ENCODE measurements at regions not wholly inside any gene's neighbourhood (a gene's known extent, or its start where the extent isn't known, plus 50 kb on each side); places are given as distances from the start of the nearest gene placed in this dataset.

DNA sequence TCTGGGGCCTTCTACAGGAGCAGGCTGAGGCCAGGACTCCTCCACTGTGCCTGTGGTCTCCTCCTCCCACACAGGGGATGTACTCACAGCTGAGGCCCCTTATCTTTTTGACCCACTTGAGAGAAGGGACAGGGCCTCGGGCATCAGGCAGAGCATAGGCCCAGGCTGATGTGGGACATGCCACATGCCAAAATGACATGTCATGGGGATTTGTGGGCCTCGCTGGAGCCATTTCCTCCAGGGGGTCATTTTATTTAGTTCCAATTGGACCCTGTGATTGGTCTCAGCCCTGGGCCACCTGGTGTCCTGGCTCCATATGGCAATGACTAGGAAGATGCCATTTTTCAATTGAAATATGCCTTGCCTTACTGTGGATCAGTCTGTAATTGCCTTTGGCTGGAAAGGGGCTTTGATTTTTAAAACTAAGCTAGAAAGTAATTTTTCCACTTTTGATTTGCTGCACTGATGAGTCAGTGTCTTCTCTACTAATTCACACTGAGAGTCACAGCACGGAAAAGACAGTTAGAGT is 171.1 kb upstream of the NAV2 start:
- intact Hi-C loops (cut with micrococcal nuclease), result no loop called here
- no peak for TF ChIP-seq CTCF (IDR thresholded peaks at IDR 0.05; ENCODE audit: borderline replicate concordance)

GRCh38 chr11:19539861-19540260 is 172.8 kb upstream of the NAV2 start:
- H3K36me3 ChIP-seq, result no peaks in the 10 kb centered on the region
- H3K27me3 ChIP-seq (ENCODE audit: low read depth), result no peaks in the 10 kb centered on the region
- no peak overlapping the region for H3K4me3 ChIP-seq
- no peaks in the 10 kb centered on the region for H3K4me1 ChIP-seq
- intact Hi-C loops (cut with micrococcal nuclease), result no loop called here
- no peak for TF ChIP-seq CTCF (IDR thresholded peaks at IDR 0.05; ENCODE audit: borderline replicate concordance)
- no peaks in the 10 kb centered on the region for H3K9me3 ChIP-seq (replicated peaks)
- no peak for DNase-seq
- no peak overlapping the region for H3K27ac ChIP-seq (replicated peaks)

More for the DNA sequence above, 171.1 kb upstream of the NAV2 start:
- H3K9me3 ChIP-seq (replicated peaks), result no peaks in the 10 kb centered on the region
- no peak overlapping the region for H3K4me3 ChIP-seq
- H3K27me3 ChIP-seq (ENCODE audit: low read depth), result peaks cover 4% of the 10 kb centered on the region
- no peaks in the 10 kb centered on the region for H3K4me1 ChIP-seq
- no peaks in the 10 kb centered on the region for H3K36me3 ChIP-seq
- no peak for DNase-seq
- H3K27ac ChIP-seq (replicated peaks), result no peak overlapping the region

DNA sequence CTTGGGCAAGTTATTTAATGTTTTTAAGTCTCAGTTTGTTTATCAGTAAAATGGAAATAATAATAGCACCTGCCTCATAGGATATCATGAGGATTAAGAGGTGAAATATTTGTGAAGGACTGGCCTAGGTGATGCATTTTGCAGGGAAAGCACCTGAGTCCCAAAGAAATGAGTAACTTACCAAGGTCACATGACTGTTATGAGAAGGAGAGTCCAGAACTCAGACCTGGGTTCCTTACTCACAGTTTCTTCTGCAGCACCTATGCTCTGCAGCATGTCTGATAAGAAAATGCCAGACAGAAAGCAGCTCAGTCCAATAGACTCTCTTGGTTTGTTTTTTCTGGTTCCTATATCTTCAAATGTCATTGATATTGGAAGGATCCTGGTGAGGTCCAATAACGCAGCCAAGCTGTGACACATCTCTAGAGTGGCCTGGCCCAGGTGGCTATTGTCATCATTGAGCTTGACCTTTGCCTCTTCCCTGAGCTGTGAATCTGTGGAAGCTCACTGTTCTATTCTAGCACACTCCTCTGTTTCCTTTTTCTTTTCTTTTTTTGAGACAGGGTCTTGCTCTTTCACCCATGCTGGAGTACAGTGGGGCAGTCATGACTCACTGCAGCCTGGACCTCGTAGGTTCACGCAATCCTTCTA is 174.7 kb upstream of the NAV2 start:
- no peak for DNase-seq
- Histone ChIP-seq H3K4me1 (no peaks in the 10 kb centered on the region), H3K27ac (replicated peaks) (no peak overlapping the region), H3K9me3 (replicated peaks) (no peaks in the 10 kb centered on the region), H3K4me3 (no peak overlapping the region), H3K36me3 (no peaks in the 10 kb centered on the region), H3K27me3 (ENCODE audit: low read depth) (no peaks in the 10 kb centered on the region)
- intact Hi-C loops (cut with micrococcal nuclease), result no loop called here
- no peak for TF ChIP-seq CTCF (IDR thresholded peaks at IDR 0.05; ENCODE audit: borderline replicate concordance)

DNA sequence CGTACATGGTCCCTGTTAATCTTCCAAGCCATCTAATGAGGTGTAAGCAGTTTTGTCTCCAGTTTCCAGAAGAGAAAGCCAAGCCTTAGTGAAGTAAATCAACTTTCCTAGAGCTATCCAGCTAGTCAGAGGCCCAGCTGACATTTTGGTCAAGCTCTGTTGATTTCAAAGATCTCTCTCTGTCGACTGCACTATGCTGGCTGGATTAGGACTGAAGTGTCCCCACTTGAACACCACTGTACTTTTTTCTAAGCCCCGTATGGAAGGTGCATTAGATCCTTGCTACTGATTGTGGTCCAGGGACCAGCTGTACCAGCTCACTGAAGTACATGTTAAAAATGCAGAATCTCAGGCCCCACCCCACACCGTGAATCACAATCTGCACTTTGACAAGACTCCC is 176.5 kb upstream of the NAV2 start:
- no peak for TF ChIP-seq CTCF (IDR thresholded peaks at IDR 0.05; ENCODE audit: borderline replicate concordance)
- no peaks in the 10 kb centered on the region for H3K9me3 ChIP-seq (replicated peaks)
- intact Hi-C loops (cut with micrococcal nuclease), result no loop called here
- no peaks in the 10 kb centered on the region for H3K36me3 ChIP-seq
- H3K27me3 ChIP-seq (ENCODE audit: low read depth), result no peaks in the 10 kb centered on the region
- no peak for DNase-seq
- no peak overlapping the region for H3K27ac ChIP-seq (replicated peaks)
- H3K4me1 ChIP-seq, result no peaks in the 10 kb centered on the region
- no peak overlapping the region for H3K4me3 ChIP-seq

DNA sequence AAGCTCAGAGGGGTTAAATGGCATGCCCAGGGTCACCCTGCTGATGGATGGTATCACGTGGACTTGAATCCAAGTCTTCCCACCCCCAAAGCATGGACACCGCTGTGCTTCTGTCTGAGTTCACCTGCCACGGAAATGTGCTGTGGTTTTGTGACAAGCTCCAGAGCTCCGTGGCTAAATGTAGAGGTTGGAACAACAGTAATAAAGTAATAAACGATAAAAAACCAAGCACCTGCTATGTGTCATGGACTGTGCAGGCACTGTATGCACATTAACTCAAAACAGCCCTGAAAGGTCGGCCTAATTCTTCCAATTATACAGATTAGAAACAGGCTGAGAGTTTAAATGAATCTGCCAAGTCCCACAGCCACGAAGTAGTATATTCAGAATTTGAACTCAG is 182.1 kb upstream of the NAV2 start:
- DNase-seq, result no peak
- Histone ChIP-seq H3K27ac (replicated peaks) (no peak overlapping the region), H3K36me3 (no peaks in the 10 kb centered on the region), H3K4me1 (no peaks in the 10 kb centered on the region), H3K9me3 (replicated peaks) (no peaks in the 10 kb centered on the region), H3K4me3 (no peak overlapping the region), H3K27me3 (ENCODE audit: low read depth) (peaks cover 9% of the 10 kb centered on the region)
- intact Hi-C loops (cut with micrococcal nuclease), result no loop called here
- TF ChIP-seq CTCF (IDR thresholded peaks at IDR 0.05; ENCODE audit: borderline replicate concordance), result no peak
